ENCODE measurements at regions not wholly inside any gene's neighbourhood (a gene's known extent, or its start where the extent isn't known, plus 50 kb on each side); places are given as distances from the start of the nearest gene placed in this dataset.
A peak's percentile ranks its signal among the peaks of the same experiment; 100 is the strongest.
"Not testable (repeated sequence)": the region's sequence is repeated elsewhere in the genome, so short reads cannot be mapped to it uniquely, and the experiment has no call there.

GRCh38 chrX:136975684-136976470, 57.9 kb downstream of the GPR101 start:
- DNase-seq: no peak

- no peak for DNase-seq
Observed at GRCh38 chrX:136967966-136968365, 65.8 kb downstream of the GPR101 start.

GRCh38 chrX:136963973-136964372, 69.8 kb downstream of the GPR101 start:
- no peak for DNase-seq

- DNase-seq: no peak
Observed at GRCh38 chrX:136961594-136962135, 72.1 kb downstream of the GPR101 start.

GRCh38 chrX:136954930-136955329, 74.4 kb upstream of the RBMX start:
- DNase-seq: peak; percentile 34 to 52

- DNase-seq: peak; percentile 47 to 64
Observed at GRCh38 chrX:136953867-136954787, 73.6 kb upstream of the RBMX start.

GRCh38 chrX:136950211-136950610, 69.7 kb upstream of the RBMX start:
- DNase-seq: no peak

GRCh38 chrX:136941396-136942337, 61.1 kb upstream of the RBMX start:
- no peak for DNase-seq

GRCh38 chrX:136936183-136936549, 55.6 kb upstream of the RBMX start:
- no peak for DNase-seq

GRCh38 chrX:136935533-136936182, 55.1 kb upstream of the RBMX start:
- not testable (repeated sequence) for DNase-seq

- DNase-seq: not testable (repeated sequence)
Observed at GRCh38 chrX:136934652-136935051, 54.1 kb upstream of the RBMX start.

- no peak for DNase-seq
Observed at GRCh38 chrX:136933611-136934145, 53.2 kb upstream of the RBMX start.

GRCh38 chrX:136931661-136932060, 51.1 kb upstream of the RBMX start:
- DNase-seq: no peak

Data from Kasumi-1 (cell line).